Activated B cell treated with CpG ODN at 0.5 μM for 24 hours (primary cell): ENCODE measurements at regions not wholly inside any gene's neighbourhood (a gene's known extent, or its start where the extent isn't known, plus 50 kb on each side); places are given as distances from the start of the nearest gene placed in this dataset.

Source experiments
- ATAC-seq: fragments of 200-7000 bp; cut with Tn5 transposase; one replicate; pipeline ENCODE4 v1.10.0; 2021; ENCODE audit warnings: low read depth, mild to moderate bottlenecking, moderate library complexity
- CTCF ChIA-PET: fragments of 350-600 bp; sonication (Branson Sonifier 250); formaldehyde crosslinking; loops from one replicate; lab custom pipeline; 2021; ENCODE audit warnings: antibody characterized with exemption; lab: Charles Lee
- POLR2A ChIA-PET: fragments of 350-600 bp; sonication (Branson Sonifier 250); formaldehyde crosslinking; loops from one replicate; lab custom pipeline; 2021; ENCODE audit warnings: antibody characterized with exemption; lab: Charles Lee
- DNase-seq: peaks from one replicate; pipeline ENCODE4 v3.0.0; 2022
- H3K27ac Mint-ChIP-seq: one replicate; pipeline ENCODE4 v1.8.0; 2020; ENCODE audit warnings: mixed read lengths
- H3K27me3 Mint-ChIP-seq: one replicate; pipeline ENCODE4 v1.8.0; 2021; ENCODE audit warnings: mixed read lengths
- H3K36me3 Mint-ChIP-seq: one replicate; pipeline ENCODE4 v1.8.0; 2021; ENCODE audit warnings: low read depth, mixed read lengths
- H3K4me1 Mint-ChIP-seq: one replicate; pipeline ENCODE4 v1.8.0; 2021; ENCODE audit warnings: mixed read lengths
- H3K4me3 Mint-ChIP-seq: one replicate; pipeline ENCODE4 v1.8.0; 2020; ENCODE audit warnings: mild to moderate bottlenecking, mixed read lengths
- H3K9me3 Mint-ChIP-seq: one replicate; pipeline ENCODE4 v1.8.0; 2020; ENCODE audit warnings: mixed read lengths
- CTCF ChIP-seq: fragments of 200-600 bp; IDR thresholded peaks from one replicate; pipeline ENCODE4 v1.8.0; 2022; ENCODE audit warnings: antibody characterized with exemption, mild to moderate bottlenecking
- intact Hi-C: fragments of 100-400 bp; cut with micrococcal nuclease; formaldehyde crosslinking; loops from one replicate; pipeline ENCODE4 v1.15.1; 2024

- no peak for TF ChIP-seq CTCF
- no peak overlapping the region for H3K27ac Mint-ChIP-seq
- no peak for DNase-seq
- H3K9me3 Mint-ChIP-seq: no peaks in the 10 kb centered on the region
- H3K36me3 Mint-ChIP-seq: no peaks in the 10 kb centered on the region
- CTCF ChIA-PET: no interaction called here
- H3K4me1 Mint-ChIP-seq: no peaks in the 10 kb centered on the region
- ATAC-seq: no peak
- no peak overlapping the region for H3K4me3 Mint-ChIP-seq
- POLR2A ChIA-PET: no interaction called here
- intact Hi-C loops: no loop called here
- peaks cover 14% of the 10 kb centered on the region for H3K27me3 Mint-ChIP-seq
These were observed 89.7 kb upstream of the KCNAB1 start for GRCh38 chr3:156030723-156031122.

DNA sequence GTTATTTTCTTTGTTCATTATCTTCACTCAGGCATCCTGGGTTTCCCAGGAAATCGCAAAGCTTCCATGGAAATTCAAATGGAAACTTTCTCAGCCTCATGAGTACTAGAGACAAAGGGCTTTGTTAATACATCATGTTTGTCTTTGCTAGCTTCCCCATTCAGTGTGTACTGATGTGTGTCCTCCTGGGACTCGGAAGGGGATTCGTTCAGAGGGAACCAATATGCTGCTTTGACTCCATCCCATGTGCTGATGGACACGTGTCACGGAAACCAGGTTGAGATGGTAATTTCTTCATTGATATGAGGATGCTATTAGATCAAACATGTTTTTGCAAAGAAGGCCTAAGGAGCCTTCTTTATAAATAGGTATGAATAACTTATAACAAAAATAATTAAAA is 87.0 kb upstream of the KCNAB1 start:
- H3K4me1 Mint-ChIP-seq: no peaks in the 10 kb centered on the region
- H3K27ac Mint-ChIP-seq: no peak overlapping the region
- CTCF ChIA-PET: no interaction called here
- H3K4me3 Mint-ChIP-seq: no peak overlapping the region
- intact Hi-C loops: no loop called here
- no peak for ATAC-seq
- no peak for DNase-seq
- peaks cover 10% of the 10 kb centered on the region for H3K27me3 Mint-ChIP-seq
- no peaks in the 10 kb centered on the region for H3K9me3 Mint-ChIP-seq
- POLR2A ChIA-PET: no interaction called here
- H3K36me3 Mint-ChIP-seq: no peaks in the 10 kb centered on the region
- TF ChIP-seq CTCF: no peak

DNA sequence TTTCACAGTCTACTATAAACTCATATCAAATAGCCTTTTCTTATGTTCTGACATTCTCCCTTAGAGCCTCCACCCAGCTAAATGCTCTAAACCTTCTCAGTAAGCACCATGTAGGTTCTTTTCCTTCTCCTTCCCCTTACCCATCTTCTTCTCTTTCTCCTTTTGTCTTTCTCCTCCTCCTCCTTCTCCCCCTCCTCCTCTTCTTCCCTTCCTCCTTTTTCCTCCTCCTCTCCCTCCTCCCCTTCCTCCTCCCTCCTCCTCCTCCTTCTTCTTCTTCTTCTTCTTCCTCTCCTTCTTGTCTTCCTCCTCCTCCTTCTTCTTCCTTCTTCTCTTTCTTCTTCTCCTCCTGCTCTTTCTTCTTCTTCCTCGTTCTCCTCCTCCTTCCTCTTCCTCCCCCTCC is 85.2 kb upstream of the KCNAB1 start:
- no peak for DNase-seq
- Mint-ChIP-seq H3K36me3 (no peaks in the 10 kb centered on the region), H3K4me3 (no peak overlapping the region), H3K4me1 (no peaks in the 10 kb centered on the region), H3K27me3 (peaks cover 10% of the 10 kb centered on the region), H3K9me3 (no peaks in the 10 kb centered on the region), H3K27ac (no peak overlapping the region)
- no peak for ATAC-seq
- intact Hi-C loops: no loop called here
- TF ChIP-seq CTCF: no peak
- CTCF ChIA-PET: no interaction called here
- POLR2A ChIA-PET: no interaction called here

DNA sequence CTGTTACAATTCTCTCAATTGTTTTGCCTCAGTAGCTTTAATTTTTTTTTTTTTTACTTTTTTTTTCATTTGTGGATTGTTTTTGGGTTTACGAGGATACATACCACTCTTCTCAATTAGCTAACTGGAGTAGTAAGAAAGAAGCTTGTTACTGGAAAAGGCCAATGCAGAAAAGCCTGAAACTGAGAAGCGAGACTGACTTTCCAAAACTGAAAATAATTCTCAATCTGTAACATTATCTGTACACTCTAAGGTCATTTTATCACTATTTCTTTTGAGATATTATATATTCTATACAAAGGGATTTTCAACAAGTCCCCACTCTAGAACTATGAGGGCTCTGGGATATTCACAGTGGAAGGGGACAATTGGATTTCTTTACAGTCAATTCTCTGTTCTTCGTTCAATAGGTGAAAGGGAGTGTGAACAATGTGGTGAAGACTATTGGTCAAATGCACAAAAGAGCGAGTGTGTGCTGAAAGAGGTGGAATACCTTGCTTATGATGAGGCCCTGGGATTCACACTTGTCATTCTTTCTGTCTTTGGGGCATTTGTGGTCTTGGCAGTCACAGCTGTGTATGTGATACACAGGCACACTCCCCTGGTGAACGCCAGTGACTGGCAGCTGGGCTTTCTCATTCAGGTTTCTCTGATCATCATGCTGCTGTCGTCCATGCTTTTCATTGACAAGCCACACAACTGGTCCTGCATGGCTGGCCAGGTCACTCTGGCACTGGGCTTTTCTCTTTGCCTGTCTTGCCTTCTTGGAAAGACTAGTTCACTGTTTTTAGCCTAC is 83.9 kb upstream of the KCNAB1 start:
- Mint-ChIP-seq H3K27me3 (peaks cover 11% of the 10 kb centered on the region), H3K4me1 (no peaks in the 10 kb centered on the region), H3K9me3 (no peaks in the 10 kb centered on the region), H3K36me3 (no peaks in the 10 kb centered on the region), H3K4me3 (no peak overlapping the region), H3K27ac (no peak overlapping the region)
- ATAC-seq (no peak), DNase-seq (no peak)
- TF ChIP-seq CTCF: no peak
- ChIA-PET CTCF (no interaction called here), POLR2A (no interaction called here)
- intact Hi-C loops: no loop called here

GRCh38 chr3:156037356-156037755 is 83.0 kb upstream of the KCNAB1 start:
- DNase-seq (no peak), ATAC-seq (no peak)
- no peaks in the 10 kb centered on the region for H3K36me3 Mint-ChIP-seq
- ChIA-PET CTCF (no interaction called here), POLR2A (no interaction called here)
- H3K4me3 Mint-ChIP-seq: no peak overlapping the region
- intact Hi-C loops: no loop called here
- TF ChIP-seq CTCF: no peak
- no peaks in the 10 kb centered on the region for H3K4me1 Mint-ChIP-seq
- H3K27me3 Mint-ChIP-seq: peaks cover 11% of the 10 kb centered on the region
- no peak overlapping the region for H3K27ac Mint-ChIP-seq
- no peaks in the 10 kb centered on the region for H3K9me3 Mint-ChIP-seq
